ENCODE measurements at regions not wholly inside any gene's neighbourhood (a gene's known extent, or its start where the extent isn't known, plus 50 kb on each side); places are given as distances from the start of the nearest gene placed in this dataset.

DNA sequence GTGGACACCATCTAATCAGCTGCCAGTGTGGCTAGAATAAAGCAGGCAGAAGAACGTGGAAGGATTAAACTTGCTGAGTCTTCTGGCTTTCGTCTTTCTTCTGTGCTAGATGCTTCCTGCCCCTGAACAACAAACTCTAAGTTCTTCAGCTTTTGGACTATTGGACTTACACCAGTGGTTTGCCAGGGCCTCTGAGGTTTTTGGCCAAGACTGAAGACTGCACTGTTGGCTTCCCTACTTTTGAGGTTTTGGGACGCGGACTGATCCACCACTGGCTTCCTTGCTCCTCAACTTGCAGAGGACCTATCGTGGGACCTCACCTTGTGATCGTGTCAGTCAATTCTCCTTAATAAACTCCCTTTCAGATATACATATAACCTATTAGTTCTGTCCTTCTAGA is 696.1 kb upstream of the NCAM2 start:
- no peak for DNase-seq

DNA sequence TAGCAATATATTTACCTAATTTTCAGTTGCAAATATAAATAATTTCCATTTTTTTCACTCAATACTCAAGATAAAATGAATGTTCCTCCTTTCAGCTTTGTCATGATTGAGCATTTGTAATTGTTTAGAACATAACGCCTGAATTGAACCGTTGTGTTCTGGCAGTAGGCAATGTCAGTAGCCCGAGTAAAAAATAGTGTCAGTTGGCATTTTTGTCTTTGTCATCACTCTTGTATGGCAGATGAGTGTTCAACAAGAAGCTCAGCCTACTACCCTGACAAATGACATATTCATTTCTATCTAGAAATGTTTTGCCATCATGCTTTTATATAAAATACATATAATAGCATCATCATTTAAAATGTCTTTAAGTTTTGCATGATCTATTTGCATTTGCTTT is 691.4 kb upstream of the NCAM2 start:
- DNase-seq: no peak

GRCh38 chr21:20308586-20309315 is 689.5 kb upstream of the NCAM2 start:
- DNase-seq: no peak

DNA sequence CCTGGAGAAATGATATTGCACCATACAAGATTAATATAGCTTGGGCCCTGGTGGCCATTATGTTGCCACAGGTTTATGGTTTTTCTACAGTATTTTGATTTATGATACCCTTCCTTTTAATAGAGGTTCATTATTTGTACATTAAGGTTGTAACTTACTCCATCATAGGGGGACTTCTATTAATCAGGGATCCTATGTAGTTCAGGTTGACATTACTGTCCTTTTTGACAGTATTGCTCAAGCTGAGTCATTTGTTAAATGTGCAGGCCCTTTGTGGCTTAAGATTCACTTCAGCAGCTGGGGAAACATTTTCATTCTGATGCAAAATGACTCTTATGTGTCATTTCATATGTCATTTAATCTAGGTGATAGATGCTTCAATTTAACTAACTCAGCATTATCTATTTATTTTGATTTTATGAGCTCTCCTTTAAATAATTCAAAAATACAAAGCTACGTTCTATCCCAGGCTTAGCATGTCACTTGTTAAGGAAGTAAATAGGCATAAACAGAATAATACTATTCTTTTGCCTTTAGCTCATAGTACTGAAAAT is 686.9 kb upstream of the NCAM2 start:
- DNase-seq: peak; percentile 63

DNA sequence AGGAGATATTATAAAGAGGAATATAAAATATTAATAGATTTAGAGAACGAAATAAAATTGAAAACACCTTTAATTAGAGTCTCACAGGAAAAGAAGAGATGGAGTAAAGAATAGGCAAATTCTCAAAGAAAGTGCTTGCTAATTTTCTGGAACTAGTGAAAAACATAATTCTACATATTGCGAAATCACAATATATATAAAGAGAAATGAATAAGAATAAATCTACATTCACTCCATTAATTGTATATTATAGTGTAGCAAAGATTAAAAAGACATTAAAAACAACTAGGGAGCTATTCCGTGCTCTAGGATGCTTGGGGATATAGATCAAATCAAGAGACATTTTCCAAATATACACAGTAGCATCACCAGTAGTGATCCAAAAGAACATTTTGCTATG is 685.2 kb upstream of the NCAM2 start:
- DNase-seq: no peak

DNA sequence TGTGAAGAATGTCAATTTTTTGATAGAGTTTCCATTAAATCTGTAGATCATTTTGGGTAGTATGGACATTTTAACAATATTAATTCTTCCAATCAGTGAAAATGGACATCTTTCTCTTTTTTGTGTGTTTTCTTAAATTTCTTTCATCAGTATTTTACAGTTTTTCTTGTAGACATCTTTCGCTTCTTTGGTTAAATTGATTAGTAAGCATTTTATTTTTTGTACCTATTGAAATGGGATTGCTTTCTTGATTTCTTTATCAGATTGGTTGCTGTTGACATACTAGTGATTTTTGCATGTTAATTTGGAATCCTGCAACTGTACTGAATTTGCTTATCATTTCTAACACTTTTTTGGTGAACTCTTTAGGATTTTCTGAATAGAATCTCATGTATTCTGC is 683.2 kb upstream of the NCAM2 start:
- no peak for DNase-seq

GRCh38 chr21:20329636-20330035 is 668.6 kb upstream of the NCAM2 start:
- no peak for DNase-seq

GRCh38 chr21:20330652-20331051 is 667.6 kb upstream of the NCAM2 start:
- DNase-seq: no peak

DNA sequence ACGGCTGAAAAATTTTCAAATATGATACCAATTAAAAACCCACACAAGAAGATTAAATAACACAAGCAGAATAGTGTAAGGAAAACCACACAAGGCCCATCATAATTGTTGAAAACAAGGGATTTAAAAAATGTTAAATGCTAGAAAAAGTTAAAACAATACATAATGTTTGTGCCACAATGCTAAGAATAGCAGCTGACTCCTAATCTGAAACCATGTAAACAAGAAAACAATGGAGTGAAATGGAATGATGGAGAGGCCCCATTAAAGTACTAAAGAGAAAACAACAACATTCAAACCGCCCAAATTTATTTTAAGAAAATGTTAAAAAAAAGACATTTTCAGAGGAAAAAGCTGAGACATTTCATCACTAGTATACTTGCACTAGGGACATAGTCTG is 663.6 kb upstream of the NCAM2 start:
- no peak for DNase-seq

- no peak for DNase-seq
Observed at GRCh38 chr21:20341431-20341830, 656.8 kb upstream of the NCAM2 start.

- DNase-seq: no peak
Observed at GRCh38 chr21:20343186-20343585, 655.0 kb upstream of the NCAM2 start.

GRCh38 chr21:20351138-20351537 is 647.1 kb upstream of the NCAM2 start:
- DNase-seq: no peak

- no peak for DNase-seq
Observed at GRCh38 chr21:20353351-20353750, 644.9 kb upstream of the NCAM2 start.

- DNase-seq: no peak
Observed at GRCh38 chr21:20373031-20373430, 625.2 kb upstream of the NCAM2 start.

DNA sequence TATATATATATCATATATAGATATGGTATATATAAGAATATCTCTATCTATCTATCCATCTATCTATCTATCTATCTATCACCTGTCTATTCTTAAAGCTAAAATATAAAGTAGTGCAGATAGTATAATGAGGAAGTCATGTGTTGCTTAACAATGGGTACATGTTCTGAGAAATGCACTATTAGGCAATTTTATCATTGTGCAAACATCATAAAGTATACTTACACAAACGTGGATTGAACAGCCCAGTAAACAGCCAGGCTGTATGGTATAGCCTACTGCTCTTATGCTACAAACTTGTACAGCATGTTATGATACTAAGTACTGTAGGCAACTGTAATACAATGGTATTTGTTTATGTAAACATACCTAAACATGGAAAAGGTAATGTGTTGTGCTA is 621.0 kb upstream of the NCAM2 start:
- DNase-seq: no peak

GRCh38 chr21:20388400-20388799 is 609.8 kb upstream of the NCAM2 start:
- DNase-seq: no peak

GRCh38 chr21:20396798-20397197 is 601.4 kb upstream of the NCAM2 start:
- DNase-seq: no peak

- DNase-seq: no peak
Observed at GRCh38 chr21:20404915-20405314, 593.3 kb upstream of the NCAM2 start.

DNA sequence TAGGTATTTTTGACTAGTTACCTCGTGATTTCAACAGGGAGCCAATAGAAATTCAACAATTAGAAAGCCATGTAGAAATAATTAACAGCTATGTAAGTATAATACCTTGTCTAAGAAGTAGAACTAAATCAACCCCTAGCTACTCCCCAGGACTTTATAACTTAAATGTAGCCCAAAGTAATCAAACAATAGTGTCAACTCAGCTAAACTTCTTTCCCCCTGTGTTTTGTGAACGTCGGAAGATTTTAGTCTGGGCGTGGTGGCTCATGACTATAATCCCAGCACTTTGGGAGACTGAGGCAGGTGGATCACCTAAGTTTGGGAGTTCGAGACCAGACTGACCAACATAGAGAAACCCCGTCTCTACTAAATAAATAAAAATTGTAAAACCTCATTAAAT is 579.9 kb upstream of the NCAM2 start:
- no peak for DNase-seq

GRCh38 chr21:20419772-20420171 is 578.4 kb upstream of the NCAM2 start:
- DNase-seq: no peak

- no peak for DNase-seq
Observed at GRCh38 chr21:20424943-20425342, 573.3 kb upstream of the NCAM2 start.

DNA sequence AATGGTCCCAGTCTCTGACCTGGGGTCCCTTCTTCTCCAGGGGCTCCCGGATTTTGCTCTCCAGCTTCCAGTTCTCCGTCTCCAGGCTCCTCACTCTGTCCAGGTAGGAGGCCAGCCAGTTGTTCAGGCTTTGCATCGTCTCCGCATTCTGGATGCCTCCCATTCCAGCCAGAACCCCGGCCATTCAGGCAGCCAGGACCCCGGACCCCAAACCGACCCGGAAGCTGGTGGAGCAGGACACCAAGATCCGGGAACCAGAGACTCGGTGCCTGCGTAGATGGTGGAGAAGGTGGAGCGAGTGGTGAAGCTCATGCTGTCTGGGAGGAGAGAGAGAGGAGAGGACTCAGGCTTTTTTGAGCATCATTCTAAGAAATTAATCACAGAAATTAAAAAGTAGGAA is 572.4 kb upstream of the NCAM2 start:
- DNase-seq: no peak

- DNase-seq: no peak
Observed at GRCh38 chr21:20440338-20440737, 557.9 kb upstream of the NCAM2 start.

GRCh38 chr21:20443558-20444155 is 554.6 kb upstream of the NCAM2 start:
- peak; percentile 1 for DNase-seq

DNA sequence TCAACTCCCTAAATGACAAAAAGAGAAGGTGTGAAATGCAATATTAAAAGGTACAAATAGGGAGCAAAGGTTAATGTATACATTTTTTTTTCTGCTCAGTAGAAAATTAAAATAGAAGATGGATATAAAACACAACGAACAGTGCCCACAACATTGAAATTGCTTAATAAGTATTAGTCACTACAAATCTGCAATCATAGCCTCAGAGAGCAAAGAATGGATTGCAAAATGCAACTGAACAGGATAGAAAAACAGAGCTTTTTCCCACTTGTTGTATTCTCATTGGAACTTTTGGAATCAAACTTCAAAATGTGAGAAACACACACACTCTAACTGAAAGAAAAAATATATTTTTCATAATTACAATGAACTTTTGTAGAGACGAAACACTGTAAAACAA is 552.2 kb upstream of the NCAM2 start:
- no peak for DNase-seq
